ENCODE measurements at regions not wholly inside any gene's neighbourhood (a gene's known extent, or its start where the extent isn't known, plus 50 kb on each side); places are given as distances from the start of the nearest gene placed in this dataset.

DNA sequence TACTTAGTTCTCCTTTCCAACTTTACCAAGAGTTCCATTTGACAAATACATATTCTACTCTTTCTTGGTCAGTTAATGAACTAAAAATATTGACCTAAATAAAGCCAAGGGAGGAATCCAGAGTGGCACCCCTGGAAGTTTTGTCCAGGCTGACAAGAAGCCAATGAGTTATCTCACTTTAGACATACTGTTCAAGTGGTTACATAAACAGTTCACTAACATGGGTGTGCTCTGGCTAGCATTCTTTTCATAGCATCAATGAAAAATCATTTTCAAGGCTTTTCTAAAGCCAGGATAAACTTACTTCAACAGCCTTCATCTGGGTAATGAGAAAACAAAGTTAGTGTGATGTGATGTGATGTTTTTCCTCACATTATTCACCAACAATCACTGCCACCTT is 649.4 kb downstream of the TDRD15 start:
- TF ChIP-seq, protein P1, sequence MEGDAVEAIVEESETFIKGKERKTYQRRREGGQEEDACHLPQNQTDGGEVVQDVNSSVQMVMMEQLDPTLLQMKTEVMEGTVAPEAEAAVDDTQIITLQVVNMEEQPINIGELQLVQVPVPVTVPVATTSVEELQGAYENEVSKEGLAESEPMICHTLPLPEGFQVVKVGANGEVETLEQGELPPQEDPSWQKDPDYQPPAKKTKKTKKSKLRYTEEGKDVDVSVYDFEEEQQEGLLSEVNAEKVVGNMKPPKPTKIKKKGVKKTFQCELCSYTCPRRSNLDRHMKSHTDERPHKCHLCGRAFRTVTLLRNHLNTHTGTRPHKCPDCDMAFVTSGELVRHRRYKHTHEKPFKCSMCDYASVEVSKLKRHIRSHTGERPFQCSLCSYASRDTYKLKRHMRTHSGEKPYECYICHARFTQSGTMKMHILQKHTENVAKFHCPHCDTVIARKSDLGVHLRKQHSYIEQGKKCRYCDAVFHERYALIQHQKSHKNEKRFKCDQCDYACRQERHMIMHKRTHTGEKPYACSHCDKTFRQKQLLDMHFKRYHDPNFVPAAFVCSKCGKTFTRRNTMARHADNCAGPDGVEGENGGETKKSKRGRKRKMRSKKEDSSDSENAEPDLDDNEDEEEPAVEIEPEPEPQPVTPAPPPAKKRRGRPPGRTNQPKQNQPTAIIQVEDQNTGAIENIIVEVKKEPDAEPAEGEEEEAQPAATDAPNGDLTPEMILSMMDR (conservative IDR thresholded peaks at IDR 0.05), result no peak
- TF ChIP-seq ZFX (IDR thresholded peaks at IDR 0.05), result no peak

Measured in C4-2B (cell line).